Astrocyte of the spinal cord (primary cell): ENCODE measurements at regions not wholly inside any gene's neighbourhood (a gene's known extent, or its start where the extent isn't known, plus 50 kb on each side); places are given as distances from the start of the nearest gene placed in this dataset.

Source experiments
- DNase-seq: peaks from one replicate; pipeline ENCODE4 v3.0.0; 2011; ENCODE audit warnings: low read depth, low spot score
- H3K4me3 ChIP-seq: 2 replicates; pipeline ENCODE4 v1.5.1; 2011; ENCODE audit warnings: low read depth, mild to moderate bottlenecking, low read length, moderate library complexity
- in situ Hi-C: cut with HindIII; loops from 2 replicates; pipeline ENCODE4 v1.10.0; 2017; ENCODE audit warnings: low sequenced_read_pairs
- TF ChIP-seq, protein P1 (sequence below): IDR thresholded peaks from 2 replicates; pipeline ENCODE4 v1.5.1; 2012; ENCODE audit warnings: low read depth, mild to moderate bottlenecking, low read length, inconsistent platforms

DNA sequence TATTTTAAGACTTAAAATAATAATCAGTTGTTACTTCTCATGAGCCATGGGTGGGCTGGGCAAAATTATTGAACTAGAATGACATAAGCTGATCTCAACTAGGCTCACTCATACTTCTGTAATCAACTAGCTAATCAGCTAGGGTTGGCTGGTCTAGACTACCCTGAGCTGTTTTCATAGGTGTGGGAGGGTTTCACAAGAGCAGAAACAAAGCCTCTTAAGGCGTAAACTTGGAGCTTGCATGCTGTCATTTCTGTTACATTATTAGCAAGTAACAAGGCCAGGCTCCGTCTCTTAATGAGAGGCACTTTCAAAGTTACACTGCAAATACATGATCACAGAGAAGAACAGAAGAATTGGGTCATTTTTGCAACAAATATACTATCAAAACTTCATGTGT is 57.2 kb upstream of the GHR start:
- DNase-seq = no peak
- in situ Hi-C loops = no loop called here
- no peak overlapping the region for H3K4me3 ChIP-seq
- TF ChIP-seq, protein P1, sequence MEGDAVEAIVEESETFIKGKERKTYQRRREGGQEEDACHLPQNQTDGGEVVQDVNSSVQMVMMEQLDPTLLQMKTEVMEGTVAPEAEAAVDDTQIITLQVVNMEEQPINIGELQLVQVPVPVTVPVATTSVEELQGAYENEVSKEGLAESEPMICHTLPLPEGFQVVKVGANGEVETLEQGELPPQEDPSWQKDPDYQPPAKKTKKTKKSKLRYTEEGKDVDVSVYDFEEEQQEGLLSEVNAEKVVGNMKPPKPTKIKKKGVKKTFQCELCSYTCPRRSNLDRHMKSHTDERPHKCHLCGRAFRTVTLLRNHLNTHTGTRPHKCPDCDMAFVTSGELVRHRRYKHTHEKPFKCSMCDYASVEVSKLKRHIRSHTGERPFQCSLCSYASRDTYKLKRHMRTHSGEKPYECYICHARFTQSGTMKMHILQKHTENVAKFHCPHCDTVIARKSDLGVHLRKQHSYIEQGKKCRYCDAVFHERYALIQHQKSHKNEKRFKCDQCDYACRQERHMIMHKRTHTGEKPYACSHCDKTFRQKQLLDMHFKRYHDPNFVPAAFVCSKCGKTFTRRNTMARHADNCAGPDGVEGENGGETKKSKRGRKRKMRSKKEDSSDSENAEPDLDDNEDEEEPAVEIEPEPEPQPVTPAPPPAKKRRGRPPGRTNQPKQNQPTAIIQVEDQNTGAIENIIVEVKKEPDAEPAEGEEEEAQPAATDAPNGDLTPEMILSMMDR = no peak
